T-helper 17 cell (primary cell): ENCODE measurements at regions not wholly inside any gene's neighbourhood (a gene's known extent, or its start where the extent isn't known, plus 50 kb on each side); places are given as distances from the start of the nearest gene placed in this dataset.

Experiments
- ATAC-seq: fragments of 150-1000 bp; cut with Tn5 transposase; 2 replicates; pipeline ENCODE4 v1.10.0; 2021; ENCODE audit warnings: mild to moderate bottlenecking, moderate library complexity
- DNase-seq, 3 donors: peaks; one replicate each; pipeline versions ENCODE4 v3.0.0 to v3.0.0-alpha.2; 2020 to 2021
- H3K9me3 ChIP-seq: one replicate; pipeline ENCODE4 v1.7.0; 2013; ENCODE audit warnings: low read length, mild to moderate bottlenecking; ENCODE audit not compliant: control insufficient read depth, poor library complexity, severe bottlenecking
- H3K27ac Mint-ChIP-seq: one replicate; pipeline ENCODE4 v1.8.0; 2022; ENCODE audit warnings: mild to moderate bottlenecking, moderate library complexity, mixed read lengths
- H3K27me3 Mint-ChIP-seq: one replicate; pipeline ENCODE4 v1.8.0; 2022; ENCODE audit warnings: mixed read lengths
- H3K36me3 Mint-ChIP-seq: one replicate; pipeline ENCODE4 v1.8.0; 2022; ENCODE audit warnings: low read depth, mixed read lengths
- H3K4me1 Mint-ChIP-seq: one replicate; pipeline ENCODE4 v1.8.0; 2022; ENCODE audit warnings: mild to moderate bottlenecking, mixed read lengths
- H3K4me3 Mint-ChIP-seq: one replicate; pipeline ENCODE4 v1.8.0; 2022; ENCODE audit warnings: mild to moderate bottlenecking, moderate library complexity, mixed read lengths

DNA sequence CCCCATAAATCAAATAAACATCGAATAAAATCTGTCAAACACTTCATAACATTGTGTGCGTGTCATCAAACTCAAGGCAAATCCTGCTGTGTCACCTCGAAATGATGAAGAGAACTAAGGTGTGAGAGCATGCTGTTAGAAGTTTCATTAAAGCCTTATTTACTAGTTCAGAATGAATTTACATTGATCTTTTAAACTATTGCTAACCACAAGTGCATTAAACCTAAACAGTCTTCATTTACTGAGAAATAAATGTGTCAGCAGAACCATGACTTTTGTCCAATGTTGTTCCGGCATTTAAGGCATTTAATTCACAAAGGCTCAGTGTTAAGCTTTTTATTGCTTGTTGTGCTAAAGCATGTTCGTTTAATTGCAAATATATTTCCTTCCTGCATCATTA lies 474.4 kb downstream of the SETD4 start:
- H3K4me1 Mint-ChIP-seq = no peaks in the 10 kb centered on the region
- H3K36me3 Mint-ChIP-seq = peaks cover 4% of the 10 kb centered on the region
- H3K27me3 Mint-ChIP-seq = peaks cover 38% of the 10 kb centered on the region
- DNase-seq (no peak), ATAC-seq (no peak)
- no peak overlapping the region for H3K4me3 Mint-ChIP-seq
- no peak overlapping the region for H3K27ac Mint-ChIP-seq
- H3K9me3 ChIP-seq = no peaks in the 10 kb centered on the region

DNA sequence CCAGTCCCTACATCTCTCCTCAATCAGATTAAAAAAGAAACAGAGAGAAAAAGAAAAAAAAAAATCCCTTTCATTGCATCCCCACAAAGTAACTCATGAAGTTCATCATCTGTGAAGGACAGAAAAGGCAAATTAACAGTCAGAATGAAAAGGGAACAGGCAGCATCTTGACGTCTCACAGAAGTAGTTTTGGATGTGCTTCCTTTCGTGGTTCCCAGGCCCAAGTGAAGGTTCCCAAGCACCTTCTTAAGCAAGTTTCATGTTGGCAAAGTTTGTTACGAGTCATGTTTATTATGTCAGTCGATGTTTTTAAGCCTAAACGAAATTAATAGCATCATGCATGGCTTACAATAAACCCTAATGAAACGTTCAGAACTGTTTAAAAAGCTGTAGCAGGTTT lies 475.2 kb downstream of the SETD4 start:
- Mint-ChIP-seq H3K36me3 (peaks cover 4% of the 10 kb centered on the region), H3K27ac (no peak overlapping the region), H3K4me3 (no peak overlapping the region), H3K27me3 (peaks cover 45% of the 10 kb centered on the region), H3K4me1 (no peaks in the 10 kb centered on the region)
- no peak for ATAC-seq
- H3K9me3 ChIP-seq = no peaks in the 10 kb centered on the region
- DNase-seq = no peak

DNA sequence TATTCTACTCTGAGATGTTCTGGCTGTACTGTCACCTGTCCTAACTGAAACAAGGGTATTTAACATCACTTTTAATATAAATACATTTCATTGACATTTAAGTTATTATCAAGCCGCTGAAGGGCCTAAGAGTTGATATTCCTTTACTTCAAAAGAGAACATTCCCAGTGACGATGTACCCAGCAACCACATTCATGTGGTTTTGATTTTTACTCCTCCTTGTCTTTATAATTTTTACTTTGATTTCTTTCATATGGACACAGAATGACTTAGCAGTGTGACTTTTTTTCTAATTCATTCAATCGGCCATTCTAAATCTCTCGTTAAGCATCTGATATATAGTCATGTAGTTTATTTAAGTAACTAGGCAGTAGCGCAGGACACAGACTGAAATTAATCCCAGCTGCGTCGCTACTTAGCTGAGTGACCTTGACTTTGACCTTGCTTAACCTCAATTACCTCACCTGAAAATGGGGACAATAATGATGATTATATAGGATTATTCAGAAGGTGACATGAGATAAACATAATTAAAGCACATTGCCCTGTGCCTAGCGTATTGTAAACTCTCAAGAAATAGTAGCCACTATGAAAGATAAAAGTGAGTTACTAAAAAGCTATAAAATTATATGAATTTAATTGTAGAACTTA lies 476.6 kb downstream of the SETD4 start:
- H3K4me1 Mint-ChIP-seq = no peaks in the 10 kb centered on the region
- DNase-seq = no peak
- H3K27me3 Mint-ChIP-seq = peaks cover 49% of the 10 kb centered on the region
- no peak for ATAC-seq
- no peak overlapping the region for H3K27ac Mint-ChIP-seq
- H3K9me3 ChIP-seq = no peaks in the 10 kb centered on the region
- peaks cover 4% of the 10 kb centered on the region for H3K36me3 Mint-ChIP-seq
- H3K4me3 Mint-ChIP-seq = no peak overlapping the region

DNA sequence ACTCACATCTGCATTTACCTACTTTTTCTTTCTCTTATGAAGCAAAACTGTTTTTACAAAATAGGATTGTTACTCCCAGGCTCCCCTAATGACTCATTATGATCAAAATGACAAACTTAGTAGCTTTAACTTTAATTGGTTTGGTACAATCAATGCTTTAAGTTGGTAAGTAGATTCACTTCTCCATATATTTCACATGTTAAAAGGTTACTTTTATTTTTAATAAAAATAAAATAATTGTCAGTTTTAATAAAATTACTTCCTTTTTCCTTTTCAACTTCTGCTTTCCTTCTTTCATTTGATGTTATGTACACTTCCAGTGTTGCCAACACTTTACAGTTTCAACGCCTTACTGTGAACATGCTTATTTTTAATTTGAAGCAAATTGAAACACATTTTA lies 477.6 kb downstream of the SETD4 start:
- Mint-ChIP-seq H3K27me3 (peaks cover 53% of the 10 kb centered on the region), H3K27ac (no peak overlapping the region), H3K36me3 (peaks cover 2% of the 10 kb centered on the region), H3K4me1 (no peaks in the 10 kb centered on the region), H3K4me3 (no peak overlapping the region)
- no peak for ATAC-seq
- no peaks in the 10 kb centered on the region for H3K9me3 ChIP-seq
- DNase-seq = no peak

DNA sequence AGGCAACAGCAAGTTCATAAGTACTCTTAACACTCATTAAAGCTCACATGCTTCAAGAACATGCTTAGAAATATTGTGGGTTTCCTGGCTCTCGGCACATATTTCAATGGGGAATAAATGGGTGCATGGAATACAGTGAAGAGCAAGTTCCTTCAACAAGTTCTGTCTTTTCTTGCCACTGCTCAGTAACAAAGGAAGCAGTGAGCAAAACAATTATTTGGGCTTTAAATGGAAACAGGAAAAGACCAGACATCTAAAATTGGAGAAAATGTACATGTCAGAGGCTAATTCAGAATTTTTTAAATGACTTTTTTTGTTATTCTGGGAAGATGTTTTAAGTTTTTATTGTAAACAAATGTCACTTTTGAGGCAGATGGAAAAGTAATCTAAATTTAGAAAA lies 478.7 kb downstream of the SETD4 start:
- no peak overlapping the region for H3K27ac Mint-ChIP-seq
- peaks cover 45% of the 10 kb centered on the region for H3K27me3 Mint-ChIP-seq
- no peak for DNase-seq
- no peaks in the 10 kb centered on the region for H3K4me1 Mint-ChIP-seq
- ATAC-seq = no peak
- H3K9me3 ChIP-seq = no peaks in the 10 kb centered on the region
- H3K36me3 Mint-ChIP-seq = peaks cover 2% of the 10 kb centered on the region
- no peak overlapping the region for H3K4me3 Mint-ChIP-seq

DNA sequence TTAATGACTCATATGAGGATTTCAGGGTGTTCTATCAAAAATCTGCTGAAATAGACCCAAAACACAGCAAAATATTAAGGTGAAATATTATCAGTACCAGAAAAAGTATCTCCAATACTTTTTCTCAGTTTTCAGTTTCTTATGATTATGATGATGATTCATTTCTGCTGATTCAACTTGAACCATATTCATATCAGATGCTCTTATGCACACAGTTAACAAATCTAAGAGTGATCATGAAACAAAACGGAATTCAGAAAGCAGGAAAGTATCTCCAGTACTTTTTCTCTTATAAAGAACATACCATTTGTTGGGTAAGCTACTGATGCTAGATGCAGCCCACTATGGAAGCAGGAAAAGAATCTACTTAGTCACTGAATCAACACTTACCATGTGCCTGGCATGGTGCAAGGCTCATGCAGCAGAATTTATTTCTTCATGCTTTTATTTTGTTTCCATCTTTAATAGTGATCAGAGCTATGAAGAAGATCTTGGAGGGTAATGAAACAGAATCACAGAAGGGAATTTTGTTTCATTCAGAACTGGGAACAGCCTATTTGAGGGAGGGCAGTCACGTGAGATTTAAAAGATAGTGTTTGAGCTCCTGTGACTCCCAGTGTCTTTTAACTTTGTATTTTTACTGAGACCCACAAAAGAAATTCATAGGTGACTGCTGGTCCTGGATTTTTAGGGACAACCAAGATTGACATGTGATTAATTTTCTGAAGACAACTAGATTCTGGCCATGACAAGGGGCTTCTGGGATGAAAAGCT lies 480.6 kb downstream of the SETD4 start:
- peaks cover 2% of the 10 kb centered on the region for H3K36me3 Mint-ChIP-seq
- DNase-seq = no peak
- H3K9me3 ChIP-seq = no peaks in the 10 kb centered on the region
- no peak overlapping the region for H3K4me3 Mint-ChIP-seq
- no peak for ATAC-seq
- H3K27ac Mint-ChIP-seq = no peak overlapping the region
- peaks cover 50% of the 10 kb centered on the region for H3K27me3 Mint-ChIP-seq
- no peaks in the 10 kb centered on the region for H3K4me1 Mint-ChIP-seq

DNA sequence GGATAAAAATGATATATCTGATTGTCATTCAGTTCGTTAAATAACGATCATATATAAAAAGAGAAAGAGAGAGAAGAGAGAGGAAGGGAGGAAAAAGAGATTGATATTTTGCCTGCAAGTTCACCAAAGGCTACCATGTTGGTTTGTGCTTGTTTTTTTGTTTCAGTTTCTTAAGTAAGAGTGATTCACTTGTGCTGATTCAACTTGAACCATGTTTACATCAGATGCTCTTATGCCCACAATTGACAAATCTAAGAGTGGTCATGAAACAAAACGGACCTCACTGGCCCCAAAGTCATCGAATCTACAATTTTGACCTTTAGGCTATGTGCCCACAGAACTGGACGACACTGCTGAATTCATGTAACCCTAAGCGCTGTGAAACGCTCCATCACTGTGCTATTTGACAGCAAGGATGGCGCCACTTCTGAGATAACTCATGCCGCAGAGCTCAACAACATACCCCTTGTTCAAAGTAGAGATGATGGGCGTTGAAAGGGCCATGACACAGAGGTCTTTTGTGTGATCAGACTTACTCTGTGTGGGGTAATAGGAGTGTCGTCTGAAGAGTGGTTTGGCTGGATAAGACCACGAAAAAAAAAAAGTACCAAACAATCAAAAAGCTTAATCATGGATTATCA lies 481.4 kb downstream of the SETD4 start:
- ATAC-seq = no peak
- DNase-seq = no peak
- H3K9me3 ChIP-seq = no peaks in the 10 kb centered on the region
- Mint-ChIP-seq H3K27ac (no peak overlapping the region), H3K36me3 (no peaks in the 10 kb centered on the region), H3K4me3 (no peak overlapping the region), H3K4me1 (no peaks in the 10 kb centered on the region), H3K27me3 (peaks cover 57% of the 10 kb centered on the region)

DNA sequence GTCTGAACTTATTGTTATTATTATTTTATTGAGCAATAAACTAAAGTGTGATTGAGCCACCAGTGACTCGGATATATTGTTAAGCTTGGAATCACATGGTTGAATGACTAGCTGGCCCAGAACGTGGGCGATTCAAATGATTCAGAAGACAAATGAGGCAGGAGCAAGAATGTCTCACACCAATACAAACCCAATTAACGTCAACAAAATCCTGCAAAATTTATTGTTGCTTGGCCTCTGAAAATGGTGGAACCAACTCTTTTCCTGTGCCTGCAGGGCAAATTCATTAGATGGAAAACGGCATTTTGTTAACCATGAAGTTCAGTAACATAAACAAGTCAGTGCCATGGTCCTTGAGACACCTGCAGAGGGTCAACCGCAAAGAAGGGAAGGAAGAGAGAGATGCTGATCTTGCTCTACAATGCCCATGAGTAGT lies 482.0 kb downstream of the SETD4 start:
- Mint-ChIP-seq H3K4me3 (no peak overlapping the region), H3K27ac (no peak overlapping the region), H3K36me3 (no peaks in the 10 kb centered on the region), H3K27me3 (peaks cover 61% of the 10 kb centered on the region), H3K4me1 (no peaks in the 10 kb centered on the region)
- H3K9me3 ChIP-seq = no peaks in the 10 kb centered on the region
- no peak for DNase-seq
- ATAC-seq = no peak

DNA sequence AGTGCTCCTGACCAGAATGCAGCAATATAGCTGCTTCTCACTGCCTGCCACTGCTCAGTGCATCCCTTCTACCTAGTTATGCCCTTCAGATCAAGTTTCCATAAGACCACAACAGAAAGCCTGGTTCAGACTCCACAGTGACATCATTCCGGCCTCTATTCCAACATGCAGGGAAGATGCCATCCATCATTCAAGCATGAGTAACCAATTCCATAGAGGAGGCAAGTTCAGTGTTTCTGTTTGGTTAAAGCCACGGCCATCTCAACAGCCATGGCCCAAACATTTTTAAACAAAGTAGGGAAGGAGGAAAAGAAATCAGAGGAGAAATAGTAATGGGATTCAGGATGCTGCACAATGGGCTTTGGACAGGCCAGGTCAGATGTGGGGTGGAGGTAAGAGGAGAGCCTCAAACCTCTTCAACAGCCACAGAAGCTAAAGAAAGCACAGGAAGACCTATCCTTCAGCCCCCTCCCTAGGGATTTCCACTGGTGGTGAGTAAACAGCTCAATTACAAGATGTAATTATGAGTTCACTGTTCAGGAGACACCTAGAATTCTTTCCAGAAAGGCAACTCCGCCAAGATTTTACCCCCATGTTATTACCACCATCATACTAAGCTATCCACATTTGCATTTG lies 484.9 kb downstream of the SETD4 start:
- H3K9me3 ChIP-seq = no peaks in the 10 kb centered on the region
- Mint-ChIP-seq H3K27ac (no peak overlapping the region), H3K4me1 (no peaks in the 10 kb centered on the region), H3K4me3 (no peak overlapping the region), H3K27me3 (peaks cover 50% of the 10 kb centered on the region), H3K36me3 (no peaks in the 10 kb centered on the region)
- DNase-seq (no peak), ATAC-seq (no peak)

DNA sequence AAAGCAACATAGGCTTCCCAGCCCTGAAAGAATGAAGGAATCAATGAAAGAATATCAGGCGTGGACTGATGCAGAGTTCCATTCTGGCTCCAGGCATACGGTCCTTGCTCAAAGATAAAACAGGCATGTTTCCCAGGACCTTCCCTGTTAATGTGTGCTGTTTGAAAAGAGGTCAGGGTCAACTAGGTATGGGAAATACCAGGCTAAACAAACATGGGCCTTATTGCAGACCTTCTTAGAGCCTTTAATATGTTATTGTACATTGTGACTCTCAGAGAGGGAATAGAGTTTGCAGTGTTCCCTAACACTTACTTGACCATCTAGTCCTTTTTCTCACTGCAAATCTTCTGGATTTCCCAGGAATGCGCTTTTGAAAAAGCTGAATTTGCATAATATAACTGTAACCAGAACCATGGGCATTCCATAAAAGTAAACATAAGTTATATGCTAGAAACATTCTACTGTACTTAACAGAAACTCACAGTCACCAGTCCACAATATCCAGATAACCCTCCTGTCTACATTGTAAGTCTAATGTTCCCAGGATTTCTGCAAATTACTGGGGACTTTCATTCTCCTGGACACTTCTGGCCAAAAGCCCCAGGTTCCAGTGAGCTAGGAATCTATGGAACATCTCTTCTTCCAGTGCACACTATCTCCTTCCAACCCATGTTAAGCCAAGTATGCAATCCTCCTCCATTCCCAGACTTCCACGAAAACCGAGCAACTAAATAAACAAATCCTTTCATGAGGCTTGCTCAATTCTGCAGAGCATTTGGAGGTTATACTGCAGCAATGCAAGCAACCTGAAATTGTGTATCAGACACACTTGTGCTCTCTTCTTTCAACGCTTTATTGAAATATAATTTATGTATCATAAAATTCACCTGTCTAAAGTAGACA lies 486.6 kb downstream of the SETD4 start:
- Mint-ChIP-seq H3K4me3 (no peak overlapping the region), H3K4me1 (no peaks in the 10 kb centered on the region)
- no peak for ATAC-seq

DNA sequence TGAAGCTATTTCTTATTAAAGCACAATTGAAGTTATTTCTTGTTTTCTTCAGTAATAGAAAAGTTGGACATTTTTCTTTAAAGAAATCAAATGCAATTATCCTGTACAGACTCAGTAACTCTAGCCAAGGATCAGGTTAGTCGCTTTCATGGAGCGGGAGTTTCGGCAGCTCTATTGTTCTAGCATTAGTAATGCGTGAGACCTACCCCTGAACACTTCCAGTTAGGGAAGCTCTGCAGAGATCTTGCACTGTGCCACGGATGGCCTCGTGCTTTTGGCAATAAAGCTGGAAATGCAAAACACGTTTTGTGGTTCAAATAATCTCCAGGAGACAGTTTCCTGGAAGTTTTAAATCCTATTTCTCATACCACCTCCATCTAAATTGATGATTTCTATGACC lies 488.4 kb downstream of the SETD4 start:
- no peak for ATAC-seq
- H3K27me3 Mint-ChIP-seq = peaks cover 31% of the 10 kb centered on the region

More for the DNA sequence above, 486.6 kb downstream of the SETD4 start:
- Mint-ChIP-seq H3K36me3 (no peaks in the 10 kb centered on the region), H3K27ac (no peak overlapping the region), H3K27me3 (peaks cover 43% of the 10 kb centered on the region)
- no peak for DNase-seq
- no peaks in the 10 kb centered on the region for H3K9me3 ChIP-seq

DNA sequence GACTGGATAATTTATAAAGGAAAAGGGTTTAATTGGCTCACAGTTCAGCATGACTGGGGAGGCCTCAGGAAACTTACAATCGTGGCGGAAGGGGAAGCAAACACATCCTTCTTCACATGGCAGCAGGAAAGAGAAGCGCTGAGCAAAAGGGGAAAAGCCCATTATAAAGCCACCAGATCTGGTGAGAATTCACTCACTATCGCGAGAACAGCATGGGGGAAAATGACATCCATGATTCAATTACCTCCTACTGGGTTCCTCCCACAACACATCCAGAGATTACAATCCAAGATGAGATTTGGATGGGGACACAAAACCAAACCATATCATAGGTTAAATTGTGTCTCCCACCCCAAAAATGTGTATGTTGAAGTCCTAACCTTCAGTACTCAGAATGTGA lies 491.7 kb downstream of the SETD4 start:
- Mint-ChIP-seq H3K27ac (no peak overlapping the region), H3K4me1 (no peaks in the 10 kb centered on the region), H3K27me3 (peaks cover 33% of the 10 kb centered on the region), H3K4me3 (no peak overlapping the region), H3K36me3 (peaks cover 3% of the 10 kb centered on the region)
- DNase-seq = no peak
- no peaks in the 10 kb centered on the region for H3K9me3 ChIP-seq
- no peak for ATAC-seq

More for the DNA sequence above, 488.4 kb downstream of the SETD4 start:
- Mint-ChIP-seq H3K4me1 (no peaks in the 10 kb centered on the region), H3K27ac (no peak overlapping the region), H3K36me3 (no peaks in the 10 kb centered on the region), H3K4me3 (no peak overlapping the region)
- no peak for DNase-seq
- no peaks in the 10 kb centered on the region for H3K9me3 ChIP-seq
